Lung (tissue), 11 donors: ENCODE measurements at regions not wholly inside any gene's neighbourhood (a gene's known extent, or its start where the extent isn't known, plus 50 kb on each side); places are given as distances from the start of the nearest gene placed in this dataset.

Experiments used
- ATAC-seq: fragments of 200-7000 bp; cut with Tn5 transposase; one replicate; pipeline ENCODE4 v1.9.1; 2020; ENCODE audit warnings: moderate number of reproducible peaks; ENCODE audit not compliant: insufficient read depth, low FRiP score
- DNase-seq, 3 donors: peaks; one replicate each; pipeline ENCODE4 v3.0.0-alpha.2; 2013 to 2017
- H3K27ac ChIP-seq, 2 donors: one replicate each; pipeline ENCODE4 v1.5.1; 2013; ENCODE audit warnings: mild to moderate bottlenecking in 2 of 2, moderate library complexity in 2 of 2, control low read depth in 1 of 2, inconsistent platforms in 1 of 2, low read depth in 1 of 2, low read length in 1 of 2
- H3K27me3 ChIP-seq, 3 donors: one replicate each; pipeline ENCODE4 v1.5.1; 2013; ENCODE audit warnings: low read length in 2 of 3; ENCODE audit not compliant: control insufficient read depth in 3 of 3, insufficient read depth in 3 of 3
- H3K36me3 ChIP-seq, 4 donors: one replicate each; pipeline ENCODE4 v1.5.1; 2013; ENCODE audit warnings: low read length in 4 of 4, mild to moderate bottlenecking in 1 of 4, moderate library complexity in 1 of 4; ENCODE audit not compliant: control insufficient read depth in 4 of 4, insufficient read depth in 4 of 4
- H3K4me1 ChIP-seq, 5 donors: one replicate each; pipeline ENCODE4 v1.5.1; 2013; ENCODE audit warnings: low read length in 5 of 5, mild to moderate bottlenecking in 2 of 5, moderate library complexity in 1 of 5; ENCODE audit not compliant: control insufficient read depth in 5 of 5, insufficient read depth in 5 of 5
- H3K4me3 ChIP-seq: one replicate; pipeline ENCODE4 v1.5.1; 2013; ENCODE audit warnings: mild to moderate bottlenecking, control low read depth, moderate library complexity
- H3K9ac ChIP-seq, 2 donors: one replicate each; pipeline ENCODE4 v1.5.1; 2013; ENCODE audit warnings: low read length in 2 of 2, control low read depth in 1 of 2; ENCODE audit not compliant: insufficient read depth in 1 of 2
- H3K9me3 ChIP-seq, 4 donors: one replicate each; pipeline ENCODE4 v1.5.1; 2013; ENCODE audit warnings: low read length in 3 of 4, mild to moderate bottlenecking in 1 of 4, moderate library complexity in 1 of 4; ENCODE audit not compliant: control insufficient read depth in 4 of 4, insufficient read depth in 3 of 4
- WGBS, 2 donors: extraction: QIAGEN DNeasy Blood & Tissue Kit; methylation state at CpG; one replicate each; pipeline ENCODE4 v1.1.7; 2013; 5-methylcytosine and 5-hydroxymethylcytosine counted together
- TF ChIP-seq, protein P1 (sequence below): IDR thresholded peaks from 2 replicates; pipeline ENCODE4 v1.5.1; 2012; ENCODE audit warnings: mild to moderate bottlenecking; ENCODE audit errors: control extremely low read depth, extremely low read depth
- donor health status: control.
- donor health status: control.
- donor health status: Bipolar disorder and iron deficiency.
- donor health status: healthy.
- donor health status: DM: yes; HTN: yes; CAD: no.

DNA sequence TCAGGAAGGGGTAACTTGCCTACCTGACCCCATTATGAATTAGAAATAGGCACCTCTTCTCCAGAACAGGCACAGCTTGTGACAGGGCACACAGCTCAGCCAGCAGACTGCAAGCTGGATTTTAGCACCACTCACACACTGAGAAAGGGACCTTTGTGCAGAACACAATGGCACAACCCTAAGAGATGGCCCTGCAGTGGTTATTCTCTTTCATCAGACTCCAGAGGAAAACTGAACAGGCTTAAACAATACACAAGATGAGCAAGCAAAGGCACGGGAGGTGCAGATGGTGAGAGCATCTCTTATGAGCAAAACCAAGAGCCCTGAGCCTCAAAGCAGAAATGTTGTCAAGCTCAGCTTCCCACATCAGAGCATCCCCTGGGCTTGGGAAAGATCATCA is 93.8 kb upstream of the LRRC55 start:
- peaks cover 0 to 4% (median 0%) of the 10 kb centered on the region in 5 donors for H3K4me1 ChIP-seq
- no peak overlapping the region for H3K9ac ChIP-seq
- DNase-seq, result no peak
- WGBS, 2 donors, result 75 to 82% methylated on average over 1 of the region's 1 CpG
- no peaks in the 10 kb centered on the region for H3K36me3 ChIP-seq
- TF ChIP-seq, protein P1, sequence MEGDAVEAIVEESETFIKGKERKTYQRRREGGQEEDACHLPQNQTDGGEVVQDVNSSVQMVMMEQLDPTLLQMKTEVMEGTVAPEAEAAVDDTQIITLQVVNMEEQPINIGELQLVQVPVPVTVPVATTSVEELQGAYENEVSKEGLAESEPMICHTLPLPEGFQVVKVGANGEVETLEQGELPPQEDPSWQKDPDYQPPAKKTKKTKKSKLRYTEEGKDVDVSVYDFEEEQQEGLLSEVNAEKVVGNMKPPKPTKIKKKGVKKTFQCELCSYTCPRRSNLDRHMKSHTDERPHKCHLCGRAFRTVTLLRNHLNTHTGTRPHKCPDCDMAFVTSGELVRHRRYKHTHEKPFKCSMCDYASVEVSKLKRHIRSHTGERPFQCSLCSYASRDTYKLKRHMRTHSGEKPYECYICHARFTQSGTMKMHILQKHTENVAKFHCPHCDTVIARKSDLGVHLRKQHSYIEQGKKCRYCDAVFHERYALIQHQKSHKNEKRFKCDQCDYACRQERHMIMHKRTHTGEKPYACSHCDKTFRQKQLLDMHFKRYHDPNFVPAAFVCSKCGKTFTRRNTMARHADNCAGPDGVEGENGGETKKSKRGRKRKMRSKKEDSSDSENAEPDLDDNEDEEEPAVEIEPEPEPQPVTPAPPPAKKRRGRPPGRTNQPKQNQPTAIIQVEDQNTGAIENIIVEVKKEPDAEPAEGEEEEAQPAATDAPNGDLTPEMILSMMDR, result no peak
- no peaks in the 10 kb centered on the region for H3K27me3 ChIP-seq
- no peak overlapping the region for H3K4me3 ChIP-seq
- H3K27ac ChIP-seq, result no peak overlapping the region
- H3K9me3 ChIP-seq, result peaks cover 0 to 2% (median 0%) of the 10 kb centered on the region in 4 donors
- no peak for ATAC-seq

DNA sequence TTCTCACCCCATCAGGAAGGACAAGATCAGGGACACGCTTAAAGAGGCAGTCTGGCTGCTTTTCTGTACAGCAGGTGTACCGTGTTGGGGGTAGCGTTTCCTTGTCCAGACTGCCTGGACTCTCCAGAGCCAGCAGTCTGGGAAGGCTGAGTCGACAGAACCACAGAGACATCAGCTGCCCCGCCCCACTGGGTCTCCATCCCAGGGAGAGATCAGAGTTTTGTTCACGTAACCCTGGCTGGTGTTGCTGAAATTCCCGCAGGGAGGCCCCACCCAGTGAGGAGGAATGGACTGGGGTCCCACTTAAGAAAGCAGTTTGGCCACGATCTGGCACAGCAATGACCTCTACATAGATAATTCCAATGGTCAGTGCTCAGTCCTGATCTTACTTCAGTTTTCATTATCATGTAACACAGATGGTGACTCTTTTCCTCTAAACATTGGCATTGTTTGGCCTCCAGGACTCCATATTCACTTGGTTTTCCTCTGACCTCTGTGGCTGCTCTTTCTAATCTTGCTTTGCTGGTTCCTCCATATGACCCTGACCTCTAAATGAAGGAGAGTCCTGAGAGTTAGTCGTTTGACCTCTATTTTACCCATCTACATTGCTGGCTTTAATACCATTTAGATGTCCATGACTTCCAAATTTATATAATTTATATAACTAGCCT is 89.6 kb upstream of the LRRC55 start:
- no peaks in the 10 kb centered on the region for H3K27me3 ChIP-seq

DNA sequence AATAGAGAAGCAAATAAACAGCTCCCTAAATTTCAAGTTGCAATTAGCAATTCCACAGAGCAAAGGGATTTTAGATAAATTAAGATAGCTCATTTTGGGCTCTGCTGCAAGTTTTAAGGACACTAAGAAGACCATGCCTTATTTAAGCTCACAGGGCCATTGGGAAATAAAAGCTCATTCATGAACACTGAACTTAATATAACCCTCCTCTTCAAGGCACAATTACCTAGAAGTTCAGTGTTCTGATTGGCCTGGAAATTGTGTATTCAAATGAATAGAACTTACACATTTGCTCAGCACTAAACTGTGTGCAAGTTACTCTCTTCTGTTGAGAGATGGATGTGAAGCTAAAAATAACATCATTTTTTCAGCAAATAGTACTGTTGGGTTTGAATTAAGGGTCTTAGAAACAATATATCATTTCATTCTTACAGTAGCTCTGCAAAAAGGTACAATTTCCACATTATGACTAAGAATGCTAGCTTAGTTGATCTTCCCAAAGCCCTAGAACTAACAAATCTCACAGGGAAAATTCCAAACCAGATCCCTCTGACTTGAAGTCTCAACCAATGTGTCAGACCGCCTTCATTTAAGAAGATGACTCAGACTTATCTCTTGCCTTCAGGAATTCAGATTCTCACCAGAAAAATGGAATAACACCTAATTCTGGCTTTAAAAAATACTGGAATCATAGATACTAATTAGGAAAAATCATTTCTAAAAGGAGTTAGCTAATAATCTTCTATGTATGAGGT is 87.4 kb upstream of the LRRC55 start:
- Histone ChIP-seq H3K4me1 (peaks cover 0 to 15% (median 0%) of the 10 kb centered on the region in 5 donors), H3K9me3 (no peaks in the 10 kb centered on the region), H3K9ac (no peak overlapping the region), H3K36me3 (no peaks in the 10 kb centered on the region), H3K4me3 (no peak overlapping the region), H3K27ac (no peak overlapping the region), H3K27me3 (no peaks in the 10 kb centered on the region)
- WGBS, 2 donors, result 88 to 97% methylated on average over 1 of the region's 1 CpG
- TF ChIP-seq, protein P1, result no peak
- ATAC-seq (no peak), DNase-seq (peak in 2 of 3 donors; percentile 23 to 55)

More for the DNA sequence above, 89.6 kb upstream of the LRRC55 start:
- ATAC-seq (no peak), DNase-seq (no peak)
- Histone ChIP-seq H3K9me3 (no peaks in the 10 kb centered on the region), H3K27ac (no peak overlapping the region), H3K9ac (no peak overlapping the region), H3K4me1 (peaks cover 0 to 4% (median 0%) of the 10 kb centered on the region in 5 donors), H3K36me3 (no peaks in the 10 kb centered on the region), H3K4me3 (no peak overlapping the region)
- 85 to 90% methylated on average over 9 of the region's 9 CpGs for WGBS, 2 donors
- TF ChIP-seq, protein P1, result no peak
